H1 (cell line): ENCODE measurements at regions not wholly inside any gene's neighbourhood (a gene's known extent, or its start where the extent isn't known, plus 50 kb on each side); places are given as distances from the start of the nearest gene placed in this dataset.

Source experiments
- CTCF ChIA-PET: fragments of 300-600 bp; sonication (Branson Sonifier 250); formaldehyde crosslinking; loops from one replicate; lab custom pipeline; 2021; ENCODE audit not compliant: partially characterized antibody; lab: Charles Lee
- POLR2A ChIA-PET: fragments of 300-600 bp; sonication (Branson Sonifier 250); formaldehyde crosslinking; loops from one replicate; lab custom pipeline; 2021; ENCODE audit warnings: inconsistent platforms; ENCODE audit not compliant: partially characterized antibody; lab: Charles Lee
- DNase-seq, 2 experiments: peaks; one replicate each; pipeline versions ENCODE4 v3.0.0 to v3.0.0-alpha.2; 2010 to 2022; ENCODE audit warnings: low spot score in 2 of 2, low read depth in 1 of 2, mixed read lengths in 1 of 2
- FAIRE-seq: peaks from 2 replicates; lab custom pipeline; 2011; peaks lifted over from hg19 to GRCh38; lab: Jason Lieb, UNC
- H2AFZ ChIP-seq: 2 replicates; pipeline ENCODE4 v1.8.1; 2012; ENCODE audit warnings: low read length, inconsistent platforms
- H2AK5ac ChIP-seq: 2 replicates; pipeline ENCODE4 v1.6.1; 2013; ENCODE audit warnings: low read depth, low read length
- H2BK120ac ChIP-seq: replicated peaks from 2 replicates; pipeline ENCODE3; 2013; ENCODE audit warnings: low read depth, low read length, inconsistent platforms
- H2BK12ac ChIP-seq: 2 replicates; pipeline ENCODE4 v1.6.1; 2013; ENCODE audit warnings: low read depth, low read length
- H2BK15ac ChIP-seq: 2 replicates; pipeline ENCODE4 v1.6.1; 2013; ENCODE audit warnings: low read length
- H2BK20ac ChIP-seq: 2 replicates; pipeline ENCODE4 v1.6.1; 2013; ENCODE audit warnings: low read length
- H2BK5ac ChIP-seq: 2 replicates; pipeline ENCODE4 v1.6.1; 2013; ENCODE audit warnings: low read depth, low read length
- H3K14ac ChIP-seq: 2 replicates; pipeline ENCODE4 v1.6.1; 2013; ENCODE audit warnings: inconsistent platforms; ENCODE audit not compliant: insufficient read length
- H3K18ac ChIP-seq: 2 replicates; pipeline ENCODE4 v1.6.1; 2013; ENCODE audit warnings: low read length; ENCODE audit errors: extremely low read depth
- H3K23ac ChIP-seq: 2 replicates; pipeline ENCODE4 v1.6.1; 2013; ENCODE audit warnings: inconsistent platforms; ENCODE audit not compliant: insufficient read length
- H3K23me2 ChIP-seq: 2 replicates; pipeline ENCODE4 v1.6.1; 2013; ENCODE audit warnings: low read depth, low read length
- H3K27ac ChIP-seq: 2 replicates; pipeline ENCODE4 v1.6.1; 2011; ENCODE audit warnings: low read depth, low read length, inconsistent platforms
- H3K27me3 ChIP-seq, 4 experiments: replicated peaks in 1 of 4; 1 replicate in 1 of 4; 2 replicates in 3 of 4; pipeline versions ENCODE4 v1.6.1 to v1.8.1; 2011 to 2013; ENCODE audit warnings: low read length in 3 of 4, mild to moderate bottlenecking in 3 of 4, inconsistent platforms in 2 of 4, mixed read lengths in 2 of 4, moderate library complexity in 1 of 4; ENCODE audit not compliant: control insufficient read depth in 3 of 4, insufficient read depth in 3 of 4; ENCODE audit errors: extremely low read depth in 1 of 4
- H3K36me3 ChIP-seq, 4 experiments: 2 replicates each; pipeline versions ENCODE4 v1.6.1 to v1.8.1; 2011 to 2013; ENCODE audit warnings: mild to moderate bottlenecking in 4 of 4, low read length in 3 of 4, moderate library complexity in 2 of 4, control low read depth in 1 of 4, inconsistent platforms in 1 of 4; ENCODE audit not compliant: insufficient read depth in 4 of 4, control insufficient read depth in 2 of 4
- H3K4ac ChIP-seq: replicated peaks from 2 replicates; pipeline ENCODE3; 2013; ENCODE audit warnings: low read length, low read depth, mixed read lengths, inconsistent platforms; ENCODE audit not compliant: insufficient read length
- H3K4me1 ChIP-seq, 4 experiments: replicated peaks in 1 of 4; 1 replicate in 1 of 4; 2 replicates in 3 of 4; pipeline versions ENCODE4 v1.6.1 to v1.8.1; 2011 to 2013; ENCODE audit warnings: low read length in 3 of 4, inconsistent platforms in 2 of 4, mixed read lengths in 1 of 4; ENCODE audit not compliant: insufficient read depth in 4 of 4, control insufficient read depth in 3 of 4
- H3K4me2 ChIP-seq, 2 experiments: 2 replicates each; pipeline versions ENCODE4 v1.6.1 to v1.8.1; 2011 to 2013; ENCODE audit warnings: low read depth in 2 of 2, low read length in 2 of 2, control low read depth in 1 of 2, inconsistent platforms in 1 of 2, mild to moderate bottlenecking in 1 of 2; ENCODE audit not compliant: insufficient read depth in 1 of 2
- H3K4me3 ChIP-seq, 4 experiments: fragments of 200-600, 300-600 bp in 1 of 4; sonication (generic), shearing (Covaris generic), sonication (Bioruptor Twin) in 1 of 4; 2 replicates each; pipeline versions ENCODE4 v1.5.1 to v1.8.1; 2011 to 2016; ENCODE audit warnings: low read length in 4 of 4, low read depth in 3 of 4, control low read depth in 2 of 4, inconsistent platforms in 2 of 4, mild to moderate bottlenecking in 2 of 4, mixed read lengths in 1 of 4, moderate library complexity in 1 of 4; ENCODE audit not compliant: insufficient read depth in 2 of 4; ENCODE audit errors: extremely low read depth in 1 of 4
- H3K56ac ChIP-seq: replicated peaks from 2 replicates; pipeline ENCODE3; 2013; ENCODE audit warnings: low read depth, mild to moderate bottlenecking, mixed read lengths, low read length, inconsistent platforms; ENCODE audit not compliant: insufficient read length
- H3K79me1 ChIP-seq: 2 replicates; pipeline ENCODE4 v1.6.1; 2013; ENCODE audit warnings: low read depth, low read length, control low read depth
- H3K79me2 ChIP-seq, 2 experiments: 2 replicates each; pipeline versions ENCODE4 v1.6.1 to v1.8.1; 2012 to 2013; ENCODE audit warnings: low read length in 2 of 2, mild to moderate bottlenecking in 2 of 2, inconsistent platforms in 1 of 2; ENCODE audit not compliant: insufficient read depth in 2 of 2, control insufficient read depth in 1 of 2
- H3K9ac ChIP-seq, 4 experiments: replicated peaks in 1 of 4; 1 replicate in 1 of 4; 2 replicates in 3 of 4; pipeline versions ENCODE4 v1.6.1 to v1.8.1; 2011 to 2013; ENCODE audit warnings: low read depth in 3 of 4, low read length in 3 of 4, control low read depth in 2 of 4, mild to moderate bottlenecking in 2 of 4, moderate library complexity in 2 of 4, inconsistent platforms in 1 of 4; ENCODE audit errors: extremely low read depth in 1 of 4
- H3K9me3 ChIP-seq, 2 experiments: 2 replicates each; pipeline versions ENCODE4 v1.6.1 to v1.8.1; 2012 to 2013; ENCODE audit warnings: mild to moderate bottlenecking in 2 of 2, moderate library complexity in 2 of 2, control low read depth in 1 of 2, inconsistent platforms in 1 of 2, low read depth in 1 of 2, low read length in 1 of 2, mixed read lengths in 1 of 2; ENCODE audit not compliant: insufficient read depth in 2 of 2
- H4K20me1 ChIP-seq, 2 experiments: replicated peaks in 1 of 2; 2 replicates each; pipeline versions ENCODE3 to v1.8.1; 2011 to 2013; ENCODE audit warnings: inconsistent platforms in 2 of 2, low read length in 2 of 2, mild to moderate bottlenecking in 1 of 2; ENCODE audit not compliant: insufficient read depth in 2 of 2, control insufficient read depth in 1 of 2
- H4K5ac ChIP-seq: 2 replicates; pipeline ENCODE4 v1.6.1; 2013; ENCODE audit warnings: low read length, low read depth, mixed read lengths, inconsistent platforms; ENCODE audit not compliant: insufficient read length
- H4K8ac ChIP-seq: 2 replicates; pipeline ENCODE4 v1.8.0; 2013; ENCODE audit warnings: mild to moderate bottlenecking, moderate library complexity, low read length, inconsistent platforms; ENCODE audit not compliant: insufficient read depth; ENCODE audit errors: extremely low read depth
- H4K91ac ChIP-seq: replicated peaks from 2 replicates; pipeline ENCODE3; 2013; ENCODE audit warnings: low read length, mixed read lengths, inconsistent platforms; ENCODE audit not compliant: insufficient read length
- BRCA1 ChIP-seq: IDR thresholded peaks from 2 replicates; pipeline ENCODE4 v1.6.1; 2012; ENCODE audit warnings: low read depth, low read length, improper control_type of control experiment
- CBX8 ChIP-seq: fragments of 300-800, 300-1000 bp; sonication (generic); IDR thresholded peaks from 2 replicates; pipeline ENCODE4 v1.7.1; 2016; ENCODE audit warnings: low read depth, low read length, borderline replicate concordance
- HDAC2 ChIP-seq, 2 experiments: fragments of 300-600 bp in 1 of 2; sonication (generic) in 1 of 2; IDR thresholded peaks; 2 replicates each; pipeline ENCODE4 v1.6.1; 2011 to 2012; ENCODE audit warnings: low read depth in 2 of 2, low read length in 2 of 2, mild to moderate bottlenecking in 2 of 2, moderate library complexity in 2 of 2, borderline replicate concordance in 1 of 2, inconsistent platforms in 1 of 2
- JUND ChIP-seq: IDR thresholded peaks from 2 replicates; pipeline ENCODE4 v1.6.1; 2011; ENCODE audit warnings: mild to moderate bottlenecking, improper control_type of control experiment, low read length
- KDM1A ChIP-seq: fragments of 200-600, 300-600 bp; sonication (generic); IDR thresholded peaks from 2 replicates; pipeline ENCODE4 v1.7.1; 2016; ENCODE audit warnings: mild to moderate bottlenecking, low read length, borderline replicate concordance
- POLR2AphosphoS5 ChIP-seq: IDR thresholded peaks from 2 replicates; pipeline ENCODE4 v1.6.1; 2011; ENCODE audit warnings: low read depth, low read length
- RAD21 ChIP-seq, 2 experiments: IDR thresholded peaks in 1 of 2; conservative IDR thresholded peaks in 1 of 2; 2 replicates each; pipeline ENCODE4 v1.6.1; 2011; ENCODE audit warnings: low read depth in 2 of 2, low read length in 2 of 2, improper control_type of control experiment in 1 of 2, inconsistent platforms in 1 of 2, mild to moderate bottlenecking in 1 of 2, moderate library complexity in 1 of 2
- RBBP5 ChIP-seq: IDR thresholded peaks from 2 replicates; pipeline ENCODE4 v1.7.1; 2012; ENCODE audit warnings: low read depth, mild to moderate bottlenecking, inconsistent platforms, low read length, moderate library complexity, borderline replicate concordance
- SIRT6 ChIP-seq: IDR thresholded peaks from one replicate; pipeline ENCODE4 v1.7.1; 2012; ENCODE audit warnings: low read length, inconsistent platforms
- SP2 ChIP-seq: IDR thresholded peaks from 2 replicates; pipeline ENCODE4 v1.6.1; 2012; ENCODE audit warnings: mild to moderate bottlenecking, low read length, inconsistent platforms
- SUZ12 ChIP-seq: fragments of 200-600 bp; sonication (generic); IDR thresholded peaks from 2 replicates; pipeline ENCODE4 v1.6.1; 2012; ENCODE audit warnings: mild to moderate bottlenecking, inconsistent platforms, low read length, moderate library complexity, mixed read lengths
- TBP ChIP-seq: IDR thresholded peaks from 2 replicates; pipeline ENCODE4 v1.6.1; 2011; ENCODE audit warnings: low read depth, low read length, improper control_type of control experiment
- ZNF274 ChIP-seq: IDR thresholded peaks from 2 replicates; pipeline ENCODE4 v1.7.0; 2012; ENCODE audit warnings: low read length, borderline replicate concordance; ENCODE audit errors: extremely low read depth
- WGBS, 2 experiments: shearing (Covaris generic) in 1 of 2; methylation state at CpG; one replicate each; pipeline versions ENCODE4 v1.1.6 to v1.1.7; 2013 to 2015; ENCODE audit warnings: low lambda C conversion rate in 2 of 2, mixed read lengths in 2 of 2, inconsistent platforms in 1 of 2, low coverage in 1 of 2, missing lambda C conversion rate in 1 of 2; ENCODE audit not compliant: insufficient replicate concordance in 2 of 2, insufficient coverage in 1 of 2, insufficient read length in 1 of 2; ENCODE audit errors: extremely low coverage in 1 of 2, missing lambda C conversion rate in 1 of 2; 5-methylcytosine and 5-hydroxymethylcytosine counted together
- TF ChIP-seq, protein P1 (sequence below): IDR thresholded peaks from 2 replicates; pipeline ENCODE4 v1.6.1; 2012; ENCODE audit warnings: inconsistent platforms

DNA sequence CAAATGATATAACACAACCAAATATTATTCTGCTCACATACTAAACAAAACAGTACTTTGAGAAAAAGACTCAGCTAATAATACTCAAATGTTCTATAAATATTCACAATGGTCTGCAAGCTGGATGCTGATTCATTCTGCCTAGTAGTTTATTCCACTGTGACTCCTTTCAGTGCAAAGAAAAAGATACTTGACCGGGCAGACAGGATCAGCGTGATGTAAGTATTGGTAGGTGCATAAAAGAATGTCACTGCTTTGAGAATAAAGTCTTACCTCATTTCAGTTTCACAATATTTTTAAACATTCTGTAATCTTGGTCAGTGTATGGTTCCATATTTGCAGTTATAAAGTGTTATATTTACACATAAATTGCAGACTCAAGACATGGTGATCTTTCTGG, 223.0 kb upstream of the NUDT12 start:
- H2BK120ac ChIP-seq: no peak overlapping the region
- CTCF ChIA-PET: no interaction called here
- no peak overlapping the region for H3K4me2 ChIP-seq
- H3K18ac ChIP-seq: no peak overlapping the region
- TF ChIP-seq POLR2AphosphoS5 (no peak), BRCA1 (no peak), SP2 (no peak), SUZ12 (no peak), RBBP5 (no peak), HDAC2 (IDR thresholded peaks at IDR 0.05; ENCODE audit: borderline replicate concordance in 1 of 2, low read depth in 2 of 2, low read length in 2 of 2) (no peak), JUND (no peak), KDM1A (no peak), SIRT6 (no peak), TBP (no peak), ZNF274 (no peak), RAD21 (IDR thresholded peaks at IDR 0.05 in 1 of 2, conservative IDR thresholded peaks at IDR 0.05 in 1 of 2; ENCODE audit: low read depth in 2 of 2, low read length in 2 of 2) (no peak), CBX8 (no peak)
- TF ChIP-seq, protein P1, sequence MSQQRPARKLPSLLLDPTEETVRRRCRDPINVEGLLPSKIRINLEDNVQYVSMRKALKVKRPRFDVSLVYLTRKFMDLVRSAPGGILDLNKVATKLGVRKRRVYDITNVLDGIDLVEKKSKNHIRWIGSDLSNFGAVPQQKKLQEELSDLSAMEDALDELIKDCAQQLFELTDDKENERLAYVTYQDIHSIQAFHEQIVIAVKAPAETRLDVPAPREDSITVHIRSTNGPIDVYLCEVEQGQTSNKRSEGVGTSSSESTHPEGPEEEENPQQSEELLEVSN: no peak
- no peak overlapping the region for H4K8ac ChIP-seq
- H2AFZ ChIP-seq: no peak overlapping the region; the same call in 1 of the 2 replicates
- H2BK5ac ChIP-seq: no peak overlapping the region
- no peaks in the 10 kb centered on the region for H4K20me1 ChIP-seq
- H2BK12ac ChIP-seq: no peak overlapping the region
- WGBS, 2 experiments: 92% methylated on average over 2 of the region's 2 CpGs; no CpG with 5 or more reads in 1 of the 2 experiments
- no peak overlapping the region for H3K27ac ChIP-seq
- H3K14ac ChIP-seq: no peak overlapping the region
- no peaks in the 10 kb centered on the region for H3K79me1 ChIP-seq
- peaks cover 8 to 9% of the 10 kb centered on the region in 2 experiments; a peak in 3 of 4 replicates for H3K9me3 ChIP-seq
- no peak for FAIRE-seq
- H3K36me3 ChIP-seq: no peaks in the 10 kb centered on the region
- H3K9ac ChIP-seq: no peak overlapping the region
- POLR2A ChIA-PET: no interaction called here
- H4K5ac ChIP-seq: no peak overlapping the region
- DNase-seq: no peak
- no peak overlapping the region for H2AK5ac ChIP-seq
- H3K27me3 ChIP-seq: no peaks in the 10 kb centered on the region
- H2BK20ac ChIP-seq: no peak overlapping the region
- H3K4me1 ChIP-seq: no peaks in the 10 kb centered on the region
- no peak overlapping the region for H4K91ac ChIP-seq
- no peak overlapping the region for H3K56ac ChIP-seq
- H3K79me2 ChIP-seq: no peaks in the 10 kb centered on the region
- no peak overlapping the region for H3K23ac ChIP-seq
- H2BK15ac ChIP-seq: no peak overlapping the region
- no peak overlapping the region for H3K4me3 ChIP-seq
- H3K23me2 ChIP-seq: no peaks in the 10 kb centered on the region
- no peak overlapping the region for H3K4ac ChIP-seq
